GM12878 (cell line): ENCODE measurements at regions not wholly inside any gene's neighbourhood (a gene's known extent, or its start where the extent isn't known, plus 50 kb on each side); places are given as distances from the start of the nearest gene placed in this dataset.

ENCODE experiments used
- ATAC-seq: fragments of 200-7000 bp; cut with Tn5 transposase; 3 replicates; pipeline ENCODE4 v1.9.1; 2020; ENCODE audit warnings: mild to moderate bottlenecking, moderate library complexity
- BruUV-seq: library from RNA; stranded (reverse); fragments of 400-500 nt; replicated peaks from 2 replicates; lab custom pipeline; 2021; lab: Mats Ljungman, UMichigan
- CTCF ChIA-PET: fragments of 300-600 bp; sonication (Branson Sonifier 250); formaldehyde crosslinking; extraction: SDS; loops from one replicate; lab custom pipeline; 2021; ENCODE audit warnings: inconsistent platforms; lab: Yijun Ruan, JAX
- POLR2A ChIA-PET: fragments of 350-600 bp; formaldehyde crosslinking; extraction: SDS; loops from one replicate; lab custom pipeline; 2021; ENCODE audit warnings: inconsistent platforms; lab: Charles Lee
- RAD21 ChIA-PET: fragments of 300-600 bp; sonication (Branson Sonifier 250); formaldehyde crosslinking; loops from one replicate; lab custom pipeline; 2023; ENCODE audit warnings: antibody characterized with exemption; ENCODE audit not compliant: unreplicated experiment; lab: Charles Lee
- SMC1A ChIA-PET: fragments of 300-600 bp; sonication (Branson Sonifier 250); formaldehyde crosslinking; loops from one replicate; lab custom pipeline; 2023; ENCODE audit not compliant: unreplicated experiment, uncharacterized antibody; lab: Charles Lee
- DNase-seq: peaks from one replicate; pipeline ENCODE4 v3.0.0-alpha.2; 2011; ENCODE audit warnings: low read depth, low spot score
- FAIRE-seq: peaks from 3 replicates; lab custom pipeline; 2011; peaks lifted over from hg19 to GRCh38; lab: Jason Lieb, UNC
- H2AFZ ChIP-seq: 2 replicates; pipeline ENCODE4 v1.6.0; 2011; ENCODE audit warnings: low read depth, low read length, control low read depth; ENCODE audit not compliant: control insufficient read depth
- H3K27ac ChIP-seq: 2 replicates; pipeline ENCODE4 v1.5.1; 2011; ENCODE audit warnings: control low read depth; ENCODE audit not compliant: control insufficient read depth, insufficient read depth
- H3K27me3 ChIP-seq, 2 experiments: replicated peaks in 1 of 2; 2 replicates each; pipeline versions ENCODE4 v1.6.0 to v1.6.1; 2011; ENCODE audit warnings: low read length in 1 of 2; ENCODE audit not compliant: control insufficient read depth in 2 of 2, insufficient read depth in 2 of 2
- H3K36me3 ChIP-seq, 2 experiments: 2 replicates each; pipeline ENCODE4 v1.5.1; 2011; ENCODE audit warnings: low read length in 1 of 2; ENCODE audit not compliant: control insufficient read depth in 2 of 2, insufficient read depth in 2 of 2
- H3K4me1 ChIP-seq: 2 replicates; pipeline ENCODE4 v1.6.1; 2011; ENCODE audit warnings: mild to moderate bottlenecking, low read length, moderate library complexity, mixed read lengths; ENCODE audit not compliant: control insufficient read depth, insufficient read depth
- H3K4me2 ChIP-seq: 2 replicates; pipeline ENCODE4 v1.6.0; 2011; ENCODE audit warnings: control low read depth; ENCODE audit not compliant: control insufficient read depth, insufficient read depth
- H3K4me3 ChIP-seq: fragments of 200-600 bp; sonication (generic); 2 replicates; pipeline ENCODE4 v1.5.1; 2016
- H3K79me2 ChIP-seq: 2 replicates; pipeline ENCODE4 v1.6.0; 2011; ENCODE audit warnings: low read length; ENCODE audit not compliant: control insufficient read depth, insufficient read depth
- H3K9ac ChIP-seq: 2 replicates; pipeline ENCODE4 v1.8.0; 2011; ENCODE audit warnings: low read length, control low read depth, mixed read lengths; ENCODE audit not compliant: control insufficient read depth, insufficient read depth
- H3K9me3 ChIP-seq: replicated peaks from 3 replicates; pipeline ENCODE4 v1.5.1; 2011; ENCODE audit warnings: mild to moderate bottlenecking, low read length; ENCODE audit not compliant: control insufficient read depth, insufficient read depth
- H4K20me1 ChIP-seq: 2 replicates; pipeline ENCODE4 v1.6.0; 2011; ENCODE audit not compliant: control insufficient read depth, insufficient read depth
- JUNB ChIP-seq: IDR thresholded peaks from 2 replicates; pipeline ENCODE4 v1.6.1; 2016; ENCODE audit warnings: antibody characterized with exemption, mild to moderate bottlenecking
- MLLT1 ChIP-seq: fragments of 450-650 bp; IDR thresholded peaks from 2 replicates; pipeline ENCODE4 v1.6.1; 2016; ENCODE audit warnings: mild to moderate bottlenecking
- NFIC ChIP-seq: IDR thresholded peaks from 2 replicates; pipeline ENCODE4 v1.6.1; 2012; ENCODE audit warnings: low read depth, mild to moderate bottlenecking, inconsistent platforms, low read length, moderate library complexity
- SIN3A ChIP-seq: IDR thresholded peaks from 2 replicates; pipeline ENCODE4 v1.6.1; 2012; ENCODE audit warnings: low read depth, low read length, improper control_type of control experiment
- SMAD1 ChIP-seq: fragments of 450-650 bp; IDR thresholded peaks from 2 replicates; pipeline ENCODE4 v1.6.1; 2018; ENCODE audit warnings: mild to moderate bottlenecking, low read depth; ENCODE audit not compliant: partially characterized antibody
- SMAD5 ChIP-seq: IDR thresholded peaks from 2 replicates; pipeline ENCODE4 v1.6.1; 2016; ENCODE audit warnings: antibody characterized with exemption, low read depth
- SRF ChIP-seq, 2 experiments: IDR thresholded peaks; 2 replicates each; pipeline ENCODE4 v1.6.1; 2011; ENCODE audit warnings: low read depth in 2 of 2, low read length in 2 of 2, mild to moderate bottlenecking in 1 of 2, moderate library complexity in 1 of 2
- WGBS: methylation state at CpG from one replicate; pipeline ENCODE4 v1.1.6; 2016; ENCODE audit warnings: low lambda C conversion rate; ENCODE audit not compliant: insufficient replicate concordance, insufficient coverage; ENCODE audit errors: missing lambda C conversion rate; 5-methylcytosine and 5-hydroxymethylcytosine counted together
- in situ Hi-C: fragments of 300-500 bp; cut with MboI; formaldehyde crosslinking; loops from 9 replicates; pipeline ENCODE4 v1.14.3; 2018; ENCODE audit warnings: mixed read lengths
- intact Hi-C: fragments of 100-400 bp; cut with micrococcal nuclease; formaldehyde crosslinking; loops from one replicate; pipeline ENCODE4 v1.14.2; 2022; ENCODE audit not compliant: unreplicated experiment
- TF ChIP-seq, protein P1 (sequence below): fragments of 450-650 bp; IDR thresholded peaks from 2 replicates; pipeline ENCODE4 v1.6.1; 2014; ENCODE audit warnings: mild to moderate bottlenecking
- TF ChIP-seq, protein P2 (sequence below): IDR thresholded peaks from 2 replicates; pipeline ENCODE4 v1.6.1; 2012; ENCODE audit warnings: low read length, inconsistent platforms

- TF ChIP-seq, protein P1, sequence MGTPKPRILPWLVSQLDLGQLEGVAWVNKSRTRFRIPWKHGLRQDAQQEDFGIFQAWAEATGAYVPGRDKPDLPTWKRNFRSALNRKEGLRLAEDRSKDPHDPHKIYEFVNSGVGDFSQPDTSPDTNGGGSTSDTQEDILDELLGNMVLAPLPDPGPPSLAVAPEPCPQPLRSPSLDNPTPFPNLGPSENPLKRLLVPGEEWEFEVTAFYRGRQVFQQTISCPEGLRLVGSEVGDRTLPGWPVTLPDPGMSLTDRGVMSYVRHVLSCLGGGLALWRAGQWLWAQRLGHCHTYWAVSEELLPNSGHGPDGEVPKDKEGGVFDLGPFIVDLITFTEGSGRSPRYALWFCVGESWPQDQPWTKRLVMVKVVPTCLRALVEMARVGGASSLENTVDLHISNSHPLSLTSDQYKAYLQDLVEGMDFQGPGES = no peak
- no peak for TF ChIP-seq SMAD1
- TF ChIP-seq, protein P2, sequence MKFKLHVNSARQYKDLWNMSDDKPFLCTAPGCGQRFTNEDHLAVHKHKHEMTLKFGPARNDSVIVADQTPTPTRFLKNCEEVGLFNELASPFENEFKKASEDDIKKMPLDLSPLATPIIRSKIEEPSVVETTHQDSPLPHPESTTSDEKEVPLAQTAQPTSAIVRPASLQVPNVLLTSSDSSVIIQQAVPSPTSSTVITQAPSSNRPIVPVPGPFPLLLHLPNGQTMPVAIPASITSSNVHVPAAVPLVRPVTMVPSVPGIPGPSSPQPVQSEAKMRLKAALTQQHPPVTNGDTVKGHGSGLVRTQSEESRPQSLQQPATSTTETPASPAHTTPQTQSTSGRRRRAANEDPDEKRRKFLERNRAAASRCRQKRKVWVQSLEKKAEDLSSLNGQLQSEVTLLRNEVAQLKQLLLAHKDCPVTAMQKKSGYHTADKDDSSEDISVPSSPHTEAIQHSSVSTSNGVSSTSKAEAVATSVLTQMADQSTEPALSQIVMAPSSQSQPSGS = peak; percentile 35; the same call in 1 of the 2 replicates
- no peak for TF ChIP-seq MLLT1
- TF ChIP-seq NFIC = peak; percentile 34; the same call in 1 of the 2 replicates
Measured at GRCh38 chr13:99124794-99125316, 75.8 kb upstream of the UBAC2 start (continued).

DNA sequence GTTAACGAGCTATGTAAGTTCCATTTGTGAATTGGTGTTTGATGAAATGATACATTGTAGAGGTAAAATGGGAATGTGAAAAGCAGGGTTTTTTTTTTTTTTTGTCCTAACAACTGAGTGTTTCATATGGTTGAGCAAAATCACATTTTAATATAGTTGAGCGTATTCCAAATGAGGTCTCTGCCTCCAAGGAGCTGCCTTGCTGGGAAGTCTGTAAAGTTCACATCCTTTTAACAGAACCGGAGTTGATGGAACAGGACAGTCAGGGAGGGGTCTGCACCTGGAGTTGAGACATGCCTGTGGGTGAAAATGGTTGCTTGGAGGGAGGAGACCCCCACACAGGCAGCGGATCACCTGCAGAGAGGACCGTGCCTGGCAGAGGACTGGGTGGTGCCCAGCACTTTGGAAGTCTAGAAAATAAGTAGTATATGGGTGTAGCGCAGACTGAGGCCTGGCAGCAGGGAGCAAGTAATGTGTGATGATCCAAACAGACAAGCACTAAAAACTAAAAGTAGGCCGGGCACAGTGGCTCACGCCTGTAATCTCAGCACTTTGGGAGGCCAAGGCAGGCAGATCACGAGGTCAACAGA lies 75.2 kb upstream of the UBAC2 start:
- H3K4me2 ChIP-seq = peak overlapping the region; percentile 77; the same call in 1 of the 2 replicates
- H3K27ac ChIP-seq = no peak overlapping the region
- BruUV-seq = no TSS peak
- SMC1A ChIA-PET = interaction anchor here (0.6 kb wide), 1 partner anchor 1388 kb away, joined by 4 read pairs; no protein-coding TSS in a partner anchor
- no peaks in the 10 kb centered on the region for H4K20me1 ChIP-seq
- H3K4me3 ChIP-seq = no peak overlapping the region
- H3K36me3 ChIP-seq = no peaks in the 10 kb centered on the region
- 62% methylated on average over 9 of the region's 9 CpGs for WGBS
- ATAC-seq = no peak
- no peak for DNase-seq
- in situ Hi-C loops (no loop called here), intact Hi-C loops (no loop called here)
- peaks cover 0 to 3% of the 10 kb centered on the region in 2 experiments; a peak in 2 of 4 replicates for H3K27me3 ChIP-seq
- TF ChIP-seq SIN3A (no peak), SRF (IDR thresholded peaks at IDR 0.05; ENCODE audit: low read depth in 2 of 2, low read length in 2 of 2) (no peak), JUNB (no peak), SMAD5 (no peak)
- H3K79me2 ChIP-seq = no peaks in the 10 kb centered on the region
- no peak for FAIRE-seq
- H2AFZ ChIP-seq = no peak overlapping the region
- RAD21 ChIA-PET = interaction anchor here (0.6 kb wide), 1 partner anchor 271 kb away, joined by 3 read pairs; no protein-coding TSS in a partner anchor
- H3K9ac ChIP-seq = no peak overlapping the region
- CTCF ChIA-PET = no interaction called here
- POLR2A ChIA-PET = interaction anchor here (0.7 kb wide), 1 partner anchor 623 kb away, joined by 3 read pairs; no protein-coding TSS in a partner anchor
- H3K4me1 ChIP-seq = peaks cover 14% of the 10 kb centered on the region
- no peaks in the 10 kb centered on the region; the same call in 2 of the 3 replicates for H3K9me3 ChIP-seq
